CD4-positive, alpha-beta T cell treated with Interleukin-15 for 1 hour (primary cell): ENCODE measurements at regions not wholly inside any gene's neighbourhood (a gene's known extent, or its start where the extent isn't known, plus 50 kb on each side); places are given as distances from the start of the nearest gene placed in this dataset.

Source experiments
- DNase-seq: peaks from one replicate; pipeline ENCODE4 v3.0.0-alpha.2; 2020

- no peak for DNase-seq
Measured at GRCh38 chr12:4099276-4099675, 174.3 kb upstream of the CCND2 start.

- no peak for DNase-seq
Measured at GRCh38 chr12:4091016-4091743, 182.4 kb upstream of the CCND2 start.

- no peak for DNase-seq
Measured at GRCh38 chr12:4089956-4090355, 183.6 kb upstream of the CCND2 start.

GRCh38 chr12:4089121-4089606 lies 184.4 kb upstream of the CCND2 start:
- no peak for DNase-seq

GRCh38 chr12:4088451-4088850 lies 185.1 kb upstream of the CCND2 start:
- DNase-seq = no peak

- DNase-seq = no peak
Measured at GRCh38 chr12:4086481-4086880, 187.1 kb upstream of the CCND2 start.

- no peak for DNase-seq
Measured at GRCh38 chr12:4084573-4084972, 189.0 kb upstream of the CCND2 start.

GRCh38 chr12:4082809-4083403 lies 190.7 kb upstream of the CCND2 start:
- no peak for DNase-seq

GRCh38 chr12:4080213-4080612 lies 193.3 kb upstream of the CCND2 start:
- no peak for DNase-seq

- DNase-seq = no peak
Measured at GRCh38 chr12:4074129-4074528, 199.4 kb upstream of the CCND2 start.

- no peak for DNase-seq
Measured at GRCh38 chr12:4069670-4070010, 196.4 kb upstream of the PARP11 start.

GRCh38 chr12:4068981-4069669 lies 195.9 kb upstream of the PARP11 start:
- no peak for DNase-seq

GRCh38 chr12:4064008-4064407 lies 190.8 kb upstream of the PARP11 start:
- no peak for DNase-seq

GRCh38 chr12:4059898-4060568 lies 186.8 kb upstream of the PARP11 start:
- DNase-seq = no peak

GRCh38 chr12:4056910-4057845 lies 184.0 kb upstream of the PARP11 start:
- DNase-seq = no peak

GRCh38 chr12:4054630-4055029 lies 181.4 kb upstream of the PARP11 start:
- DNase-seq = no peak

- no peak for DNase-seq
Measured at GRCh38 chr12:4052691-4053090, 179.5 kb upstream of the PARP11 start.

- no peak for DNase-seq
Measured at GRCh38 chr12:4051596-4051995, 178.4 kb upstream of the PARP11 start.

GRCh38 chr12:4050340-4050739 lies 177.1 kb upstream of the PARP11 start:
- no peak for DNase-seq

GRCh38 chr12:4049298-4050080 lies 176.3 kb upstream of the PARP11 start:
- no peak for DNase-seq

GRCh38 chr12:4047421-4047820 lies 174.2 kb upstream of the PARP11 start:
- no peak for DNase-seq

- no peak for DNase-seq
Measured at GRCh38 chr12:4046495-4046840, 173.3 kb upstream of the PARP11 start.
